Heart left ventricle (tissue), 16 donors: ENCODE measurements at regions not wholly inside any gene's neighbourhood (a gene's known extent, or its start where the extent isn't known, plus 50 kb on each side); places are given as distances from the start of the nearest gene placed in this dataset.

Experiments used
- ATAC-seq, 4 donors: fragments of 200-7000 bp; cut with Tn5 transposase; one replicate each; pipeline ENCODE4 v1.9.1; 2020 to 2022; ENCODE audit warnings: moderate library complexity in 4 of 4, mild to moderate bottlenecking in 3 of 4, moderate number of reproducible peaks in 1 of 4
- DNase-seq, 5 donors: peaks; one replicate each; pipeline ENCODE4 v3.0.0-alpha.2; 2020
- H3K27ac ChIP-seq, 12 donors: fragments of 200-600 bp; sonication (generic) in 4 of 12; one replicate each; pipeline versions ENCODE4 v1.5.0 to v1.8.0; 2016 to 2022; ENCODE audit warnings: mild to moderate bottlenecking in 2 of 12
- H3K27me3 ChIP-seq, 9 donors: fragments of 200-600 bp; sonication (generic) in 2 of 9; one replicate each; pipeline versions ENCODE4 v1.5.1 to v1.8.0; 2016 to 2022; ENCODE audit warnings: mild to moderate bottlenecking in 3 of 9
- H3K36me3 ChIP-seq, 9 donors: fragments of 200-600 bp; sonication (generic) in 2 of 9; one replicate each; pipeline versions ENCODE4 v1.5.0 to v1.8.0; 2018 to 2022; ENCODE audit warnings: mild to moderate bottlenecking in 2 of 9
- H3K4me1 ChIP-seq, 12 donors: fragments of 200-600 bp; sonication (generic) in 4 of 12; one replicate each; pipeline versions ENCODE4 v1.5.0 to v1.8.0; 2016 to 2022; ENCODE audit warnings: mild to moderate bottlenecking in 3 of 12
- H3K4me3 ChIP-seq, 12 donors: fragments of 200-600 bp; sonication (generic) in 4 of 12; one replicate each; pipeline versions ENCODE4 v1.5.0 to v1.8.0; 2017 to 2022; ENCODE audit warnings: mild to moderate bottlenecking in 9 of 12, moderate library complexity in 4 of 12
- H3K9me3 ChIP-seq, 12 donors: fragments of 200-600 bp; sonication (generic) in 4 of 12; one replicate each; pipeline versions ENCODE4 v1.5.0 to v1.8.0; 2016 to 2022; ENCODE audit warnings: mild to moderate bottlenecking in 1 of 12
- POLR2A ChIP-seq, 2 donors: fragments of 450-650 bp; IDR thresholded peaks; one replicate each; pipeline ENCODE4 v1.6.1; 2017; ENCODE audit warnings: antibody characterized with exemption in 2 of 2, mild to moderate bottlenecking in 2 of 2, moderate library complexity in 2 of 2
- WGBS, 4 donors: extraction: QIAGEN DNeasy Blood & Tissue Kit in 2 of 4; methylation state at CpG; one replicate each; pipeline versions ENCODE4 v1.1.5 to v1.1.7; 2013 to 2018; 5-methylcytosine and 5-hydroxymethylcytosine counted together
- intact Hi-C, 10 donors: fragments of 100-400 bp; cut with DNase I; formaldehyde crosslinking; loops; one replicate each; pipeline versions ENCODE4 v1.11.1 to v1.14.2; 2022
- TF ChIP-seq, protein P1 (sequence below), 12 donors: fragments of 200-600 bp; sonication (generic) in 4 of 12; IDR thresholded peaks; one replicate each; pipeline versions ENCODE4 v1.5.0 to v1.8.0; 2018 to 2022; ENCODE audit warnings: antibody characterized with exemption in 12 of 12, mild to moderate bottlenecking in 5 of 12
- donor health status: ischemic (EF 13 %, LVEDD 7.1; RV severe dilation, severe dysfunction).
- donor health status: healthy with polysubstance abuse.
- donor health status: DM: no; HTN: yes; CAD: no.
- donor health status: DM: no; HTN: no; CAD: no.
- donor health status: ischemic (EF 25% LVEDD 6.9; RV normal size, moderate dysfunction).
- donor health status: ischemic (EF 25% LVEDD 5.7; RV mildly dilated, moderate dysfunction).
- donor health status: healthy.
- donor health status: DM: yes; HTN: yes; CAD: no.
- donor health status: ischemic (EF 35%, LVEDD 5.7; RV mildly dilated, moderate dysfunction).
- donor health status: nonischemic (EF 11% LVEDD 7.7; RV severe dilation, severe dysfunction).
- donor health status: DM: yes; HTN: yes; CAD: no.
- donor health status: PGD.
- donor health status: ischemic (EF 29% LVEDD 5.4; RV normal size, mild dysfunction).
- donor health status: nonischemic (EF 23%, LVEDD 6.1; RV moderate dilation, normal function).

GRCh38 chr1:98276514-98276913, 355.7 kb upstream of the DPYD start:
- no peak for TF ChIP-seq POLR2A (IDR thresholded peaks at IDR 0.05)
- TF ChIP-seq, protein P1, sequence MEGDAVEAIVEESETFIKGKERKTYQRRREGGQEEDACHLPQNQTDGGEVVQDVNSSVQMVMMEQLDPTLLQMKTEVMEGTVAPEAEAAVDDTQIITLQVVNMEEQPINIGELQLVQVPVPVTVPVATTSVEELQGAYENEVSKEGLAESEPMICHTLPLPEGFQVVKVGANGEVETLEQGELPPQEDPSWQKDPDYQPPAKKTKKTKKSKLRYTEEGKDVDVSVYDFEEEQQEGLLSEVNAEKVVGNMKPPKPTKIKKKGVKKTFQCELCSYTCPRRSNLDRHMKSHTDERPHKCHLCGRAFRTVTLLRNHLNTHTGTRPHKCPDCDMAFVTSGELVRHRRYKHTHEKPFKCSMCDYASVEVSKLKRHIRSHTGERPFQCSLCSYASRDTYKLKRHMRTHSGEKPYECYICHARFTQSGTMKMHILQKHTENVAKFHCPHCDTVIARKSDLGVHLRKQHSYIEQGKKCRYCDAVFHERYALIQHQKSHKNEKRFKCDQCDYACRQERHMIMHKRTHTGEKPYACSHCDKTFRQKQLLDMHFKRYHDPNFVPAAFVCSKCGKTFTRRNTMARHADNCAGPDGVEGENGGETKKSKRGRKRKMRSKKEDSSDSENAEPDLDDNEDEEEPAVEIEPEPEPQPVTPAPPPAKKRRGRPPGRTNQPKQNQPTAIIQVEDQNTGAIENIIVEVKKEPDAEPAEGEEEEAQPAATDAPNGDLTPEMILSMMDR (IDR thresholded peaks at IDR 0.05) = no peak
- Histone ChIP-seq H3K36me3 (no peaks in the 10 kb centered on the region), H3K9me3 (peaks cover 0 to 7% (median 0%) of the 10 kb centered on the region in 12 donors), H3K4me3 (no peak overlapping the region), H3K4me1 (no peaks in the 10 kb centered on the region), H3K27me3 (no peaks in the 10 kb centered on the region), H3K27ac (no peak overlapping the region)
- 85 to 92% (median 91%) methylated on average over 2 of the region's 2 CpGs for WGBS, 4 donors
- intact Hi-C loops = no loop called here
- no peak for DNase-seq
- ATAC-seq = no peak

GRCh38 chr1:98268316-98268715, 347.5 kb upstream of the DPYD start:
- H3K9me3 ChIP-seq = peaks cover 0 to 6% (median 0%) of the 10 kb centered on the region in 12 donors
- intact Hi-C loops = no loop called here
- no peaks in the 10 kb centered on the region for H3K27me3 ChIP-seq
- no peak for ATAC-seq
- TF ChIP-seq POLR2A (IDR thresholded peaks at IDR 0.05) = no peak
- TF ChIP-seq, protein P1 (IDR thresholded peaks at IDR 0.05) = no peak
- H3K27ac ChIP-seq = no peak overlapping the region
- no peaks in the 10 kb centered on the region for H3K4me1 ChIP-seq
- DNase-seq = no peak
- H3K36me3 ChIP-seq = no peaks in the 10 kb centered on the region
- no peak overlapping the region for H3K4me3 ChIP-seq
- 52 to 67% (median 58%) methylated on average over 3 of the region's 3 CpGs for WGBS, 4 donors

- no peaks in the 10 kb centered on the region for H3K27me3 ChIP-seq
- H3K36me3 ChIP-seq = no peaks in the 10 kb centered on the region
- 80 to 92% (median 87%) methylated on average over 3 of the region's 3 CpGs for WGBS, 4 donors
- ATAC-seq (no peak), DNase-seq (no peak)
- H3K4me1 ChIP-seq = no peaks in the 10 kb centered on the region
- intact Hi-C loops = no loop called here
- no peaks in the 10 kb centered on the region for H3K9me3 ChIP-seq
- no peak overlapping the region for H3K27ac ChIP-seq
- no peak for TF ChIP-seq POLR2A (IDR thresholded peaks at IDR 0.05)
- TF ChIP-seq, protein P1 (IDR thresholded peaks at IDR 0.05) = no peak
- H3K4me3 ChIP-seq = no peak overlapping the region
Measured at GRCh38 chr1:98267423-98267822, 346.6 kb upstream of the DPYD start.

- ATAC-seq (no peak), DNase-seq (no peak)
- Histone ChIP-seq H3K9me3 (no peaks in the 10 kb centered on the region), H3K4me1 (no peaks in the 10 kb centered on the region), H3K27me3 (no peaks in the 10 kb centered on the region), H3K27ac (no peak overlapping the region), H3K4me3 (no peak overlapping the region), H3K36me3 (no peaks in the 10 kb centered on the region)
- no peak for TF ChIP-seq POLR2A (IDR thresholded peaks at IDR 0.05)
- TF ChIP-seq, protein P1 (IDR thresholded peaks at IDR 0.05) = no peak
- intact Hi-C loops = no loop called here
- 88 to 93% (median 90%) methylated on average over 5 of the region's 5 CpGs for WGBS, 4 donors
Measured at GRCh38 chr1:98264727-98265126, 343.9 kb upstream of the DPYD start.
